Transverse colon (tissue), 4 donors: ENCODE measurements at regions not wholly inside any gene's neighbourhood (a gene's known extent, or its start where the extent isn't known, plus 50 kb on each side); places are given as distances from the start of the nearest gene placed in this dataset.

ENCODE experiments used
- DNase-seq: peaks from one replicate; pipeline ENCODE4 v3.0.0-alpha.2; 2019
- H3K27ac ChIP-seq, 4 donors: fragments of 200-600 bp; sonication (generic); 2 replicates each; pipeline ENCODE4 v1.5.1; 2016 to 2018; ENCODE audit warnings: inconsistent platforms in 4 of 4
- H3K27me3 ChIP-seq: fragments of 200-600 bp; sonication (generic); 2 replicates; pipeline ENCODE4 v1.5.1; 2017; ENCODE audit warnings: inconsistent platforms
- H3K36me3 ChIP-seq, 4 donors: fragments of 200-600 bp; sonication (generic); 2 replicates each; pipeline ENCODE4 v1.5.1; 2017 to 2019; ENCODE audit warnings: inconsistent platforms in 4 of 4
- H3K4me1 ChIP-seq, 4 donors: fragments of 200-600 bp; sonication (generic); 2 replicates each; pipeline ENCODE4 v1.5.1; 2017 to 2020; ENCODE audit warnings: inconsistent platforms in 4 of 4
- H3K4me3 ChIP-seq, 4 donors: fragments of 200-600 bp; sonication (generic); 1 replicate in 1 of 4; 2 replicates in 3 of 4; pipeline versions ENCODE4 v1.5.1 to v1.6.1; 2017 to 2019; ENCODE audit warnings: inconsistent platforms in 4 of 4
- H3K9me3 ChIP-seq, 2 donors: fragments of 200-600 bp; sonication (generic); 2 replicates each; pipeline ENCODE4 v1.5.1; 2017 to 2019; ENCODE audit warnings: inconsistent platforms in 2 of 2
- EP300 ChIP-seq: sonication (generic); formaldehyde crosslinking; IDR thresholded peaks from one replicate; pipeline ENCODE4 v1.6.1; 2017; ENCODE audit warnings: antibody characterized with exemption, low read depth
- POLR2A ChIP-seq: fragments of 450-650 bp; IDR thresholded peaks from one replicate; pipeline ENCODE4 v1.6.1; 2016; ENCODE audit warnings: antibody characterized with exemption, mild to moderate bottlenecking, moderate library complexity
- POLR2AphosphoS5 ChIP-seq, 3 donors: sonication (generic); formaldehyde crosslinking; IDR thresholded peaks; one replicate each; pipeline ENCODE4 v1.6.1; 2016; ENCODE audit warnings: antibody characterized with exemption in 3 of 3
- whole genome bisulfite sequencing, 2 donors: methylation state at CpG; one replicate each; pipeline ENCODE4 v1.1.5; 2018; ENCODE audit warnings: low coverage in 1 of 2; 5-methylcytosine and 5-hydroxymethylcytosine counted together
- in situ Hi-C, 4 donors: fragments of 200-750 bp; cut with MboI; loops; one replicate each; pipeline versions ENCODE4 v1.15.0 to v1.15.1; 2017; ENCODE audit warnings: low sequenced_read_pairs in 3 of 4, low pct_ligation_motif_present in 1 of 4, low pct_unique_long_range_greater_than_20kb in 1 of 4
- intact Hi-C: fragments of 100-400 bp; cut with DNase I; formaldehyde crosslinking; loops from one replicate; pipeline ENCODE4 v1.15.1; 2023; ENCODE audit warnings: low total_unique reads
- TF ChIP-seq, protein P1 (sequence below), 5 experiments: fragments of 200-600 bp in 3 of 5; fragments of 450-650 bp in 2 of 5; sonication (generic) in 3 of 5; IDR thresholded peaks; 1 replicate in 2 of 5; 2 replicates in 3 of 5; pipeline ENCODE4 v1.5.1; 2016 to 2017; ENCODE audit warnings: antibody characterized with exemption in 5 of 5, inconsistent platforms in 3 of 5, mild to moderate bottlenecking in 2 of 5, moderate library complexity in 1 of 5

DNA sequence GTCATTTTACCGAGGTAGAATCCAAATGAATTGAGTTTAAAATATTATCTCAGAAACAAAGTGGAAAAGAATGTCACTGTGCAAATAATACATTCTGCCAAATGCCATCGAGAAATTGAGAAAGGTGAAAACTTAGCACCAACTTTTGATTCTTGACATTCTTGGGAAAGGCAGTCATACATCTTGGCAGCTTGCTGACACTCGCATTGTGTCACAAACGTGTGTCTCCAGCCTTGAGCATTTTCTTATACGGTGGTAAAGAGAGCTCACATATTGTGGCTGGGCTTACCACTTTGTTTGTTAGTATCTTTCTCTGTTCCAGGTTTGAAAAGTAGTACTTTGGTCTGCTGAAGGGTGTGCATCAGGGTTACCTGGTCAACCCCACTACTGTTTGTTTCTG lies 1456.1 kb downstream of the BRINP3 start:
- H3K27ac ChIP-seq: no peak overlapping the region
- in situ Hi-C loops: no loop called here
- H3K9me3 ChIP-seq: no peaks in the 10 kb centered on the region
- no peaks in the 10 kb centered on the region for H3K36me3 ChIP-seq
- TF ChIP-seq POLR2A (no peak), EP300 (no peak), POLR2AphosphoS5 (IDR thresholded peaks at IDR 0.05) (no peak)
- TF ChIP-seq, protein P1, sequence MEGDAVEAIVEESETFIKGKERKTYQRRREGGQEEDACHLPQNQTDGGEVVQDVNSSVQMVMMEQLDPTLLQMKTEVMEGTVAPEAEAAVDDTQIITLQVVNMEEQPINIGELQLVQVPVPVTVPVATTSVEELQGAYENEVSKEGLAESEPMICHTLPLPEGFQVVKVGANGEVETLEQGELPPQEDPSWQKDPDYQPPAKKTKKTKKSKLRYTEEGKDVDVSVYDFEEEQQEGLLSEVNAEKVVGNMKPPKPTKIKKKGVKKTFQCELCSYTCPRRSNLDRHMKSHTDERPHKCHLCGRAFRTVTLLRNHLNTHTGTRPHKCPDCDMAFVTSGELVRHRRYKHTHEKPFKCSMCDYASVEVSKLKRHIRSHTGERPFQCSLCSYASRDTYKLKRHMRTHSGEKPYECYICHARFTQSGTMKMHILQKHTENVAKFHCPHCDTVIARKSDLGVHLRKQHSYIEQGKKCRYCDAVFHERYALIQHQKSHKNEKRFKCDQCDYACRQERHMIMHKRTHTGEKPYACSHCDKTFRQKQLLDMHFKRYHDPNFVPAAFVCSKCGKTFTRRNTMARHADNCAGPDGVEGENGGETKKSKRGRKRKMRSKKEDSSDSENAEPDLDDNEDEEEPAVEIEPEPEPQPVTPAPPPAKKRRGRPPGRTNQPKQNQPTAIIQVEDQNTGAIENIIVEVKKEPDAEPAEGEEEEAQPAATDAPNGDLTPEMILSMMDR (IDR thresholded peaks at IDR 0.05): no peak
- H3K27me3 ChIP-seq: no peaks in the 10 kb centered on the region
- WGBS, 2 donors: 78 to 87% methylated on average over 5 of the region's 5 CpGs
- no peaks in the 10 kb centered on the region for H3K4me1 ChIP-seq
- intact Hi-C loops: no loop called here
- no peak overlapping the region for H3K4me3 ChIP-seq
- no peak for DNase-seq

DNA sequence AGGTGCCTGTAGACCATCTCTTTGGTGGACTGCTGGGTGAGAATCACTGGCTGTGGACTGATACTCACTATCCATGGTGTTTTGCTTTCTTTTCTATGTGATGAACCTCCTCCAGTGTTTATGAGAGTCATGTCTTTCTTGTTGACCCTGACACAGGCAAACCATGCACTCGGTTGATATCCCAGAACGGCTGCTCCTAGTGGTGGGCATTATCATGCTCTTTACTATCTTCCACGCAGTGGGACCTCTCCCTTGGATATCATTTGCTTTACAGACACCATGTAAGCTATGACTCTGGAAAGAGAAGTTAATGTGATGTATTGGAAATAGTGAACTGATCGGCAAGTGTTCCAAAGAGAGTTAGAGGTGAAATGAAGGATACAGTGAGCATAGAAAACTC lies 1455.6 kb downstream of the BRINP3 start:
- H3K9me3 ChIP-seq: no peaks in the 10 kb centered on the region
- H3K27ac ChIP-seq: no peak overlapping the region
- TF ChIP-seq POLR2AphosphoS5 (IDR thresholded peaks at IDR 0.05): no peak
- TF ChIP-seq, protein P1 (IDR thresholded peaks at IDR 0.05): no peak
- no peak for TF ChIP-seq POLR2A
- no peak for TF ChIP-seq EP300
- no peak for DNase-seq
- 78 to 90% methylated on average over 4 of the region's 4 CpGs for WGBS, 2 donors
- no peaks in the 10 kb centered on the region for H3K27me3 ChIP-seq
- no peaks in the 10 kb centered on the region for H3K4me1 ChIP-seq
- intact Hi-C loops: no loop called here
- H3K36me3 ChIP-seq: no peaks in the 10 kb centered on the region
- no peak overlapping the region for H3K4me3 ChIP-seq
- in situ Hi-C loops: no loop called here

GRCh38 chr1:189027512-189027911 lies 1450.2 kb downstream of the BRINP3 start:
- Histone ChIP-seq H3K27ac (no peak overlapping the region), H3K9me3 (no peaks in the 10 kb centered on the region), H3K4me1 (no peaks in the 10 kb centered on the region), H3K4me3 (no peak overlapping the region), H3K36me3 (no peaks in the 10 kb centered on the region), H3K27me3 (no peaks in the 10 kb centered on the region)
- WGBS, 2 donors: 46 to 50% methylated on average over 5 of the region's 5 CpGs
- in situ Hi-C loops: no loop called here
- intact Hi-C loops: no loop called here
- DNase-seq: no peak
- TF ChIP-seq POLR2A (no peak), POLR2AphosphoS5 (IDR thresholded peaks at IDR 0.05) (no peak), EP300 (no peak)
- TF ChIP-seq, protein P1 (IDR thresholded peaks at IDR 0.05): no peak

- no peaks in the 10 kb centered on the region for H3K27me3 ChIP-seq
- H3K36me3 ChIP-seq: no peaks in the 10 kb centered on the region
- in situ Hi-C loops (no loop called here), intact Hi-C loops (no loop called here)
- TF ChIP-seq POLR2AphosphoS5 (IDR thresholded peaks at IDR 0.05) (no peak), EP300 (no peak), POLR2A (no peak)
- TF ChIP-seq, protein P1 (IDR thresholded peaks at IDR 0.05): no peak
- H3K4me3 ChIP-seq: no peak overlapping the region
- H3K27ac ChIP-seq: no peak overlapping the region
- no peaks in the 10 kb centered on the region for H3K9me3 ChIP-seq
- no peak for DNase-seq
- no peaks in the 10 kb centered on the region for H3K4me1 ChIP-seq
Measured at GRCh38 chr1:189033169-189033568, 1444.5 kb downstream of the BRINP3 start.
